ENCODE measurements at regions not wholly inside any gene's neighbourhood (a gene's known extent, or its start where the extent isn't known, plus 50 kb on each side); places are given as distances from the start of the nearest gene placed in this dataset.
"Not testable (repeated sequence)": the region's sequence is repeated elsewhere in the genome, so short reads cannot be mapped to it uniquely, and the experiment has no call there.

DNA sequence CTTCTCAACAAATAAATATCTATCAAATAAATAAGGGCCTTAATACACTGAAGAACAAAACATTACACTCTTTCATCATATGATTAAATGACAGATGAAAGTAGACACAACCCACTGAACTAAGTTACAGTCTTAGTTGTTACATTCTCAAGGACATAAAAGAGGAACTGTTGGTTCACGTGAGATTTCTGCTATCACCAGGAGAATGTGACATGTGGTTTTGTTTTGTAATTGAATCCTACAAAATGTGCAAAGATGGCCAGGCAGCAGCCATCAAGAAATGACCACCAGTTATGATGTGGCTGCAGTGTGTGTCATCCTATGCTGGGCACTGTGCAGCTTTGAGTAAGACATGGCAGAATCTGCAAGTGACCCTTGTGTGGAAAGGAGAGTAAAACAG lies 310.6 kb upstream of the PIK3C3 start:
- TF ChIP-seq, protein P1, sequence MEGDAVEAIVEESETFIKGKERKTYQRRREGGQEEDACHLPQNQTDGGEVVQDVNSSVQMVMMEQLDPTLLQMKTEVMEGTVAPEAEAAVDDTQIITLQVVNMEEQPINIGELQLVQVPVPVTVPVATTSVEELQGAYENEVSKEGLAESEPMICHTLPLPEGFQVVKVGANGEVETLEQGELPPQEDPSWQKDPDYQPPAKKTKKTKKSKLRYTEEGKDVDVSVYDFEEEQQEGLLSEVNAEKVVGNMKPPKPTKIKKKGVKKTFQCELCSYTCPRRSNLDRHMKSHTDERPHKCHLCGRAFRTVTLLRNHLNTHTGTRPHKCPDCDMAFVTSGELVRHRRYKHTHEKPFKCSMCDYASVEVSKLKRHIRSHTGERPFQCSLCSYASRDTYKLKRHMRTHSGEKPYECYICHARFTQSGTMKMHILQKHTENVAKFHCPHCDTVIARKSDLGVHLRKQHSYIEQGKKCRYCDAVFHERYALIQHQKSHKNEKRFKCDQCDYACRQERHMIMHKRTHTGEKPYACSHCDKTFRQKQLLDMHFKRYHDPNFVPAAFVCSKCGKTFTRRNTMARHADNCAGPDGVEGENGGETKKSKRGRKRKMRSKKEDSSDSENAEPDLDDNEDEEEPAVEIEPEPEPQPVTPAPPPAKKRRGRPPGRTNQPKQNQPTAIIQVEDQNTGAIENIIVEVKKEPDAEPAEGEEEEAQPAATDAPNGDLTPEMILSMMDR (IDR thresholded peaks at IDR 0.05; ENCODE audit: extremely low read depth, insufficient read depth, missing control alignments): no peak
- in situ Hi-C loops (cut with MboI; ENCODE audit: low pct_unique_long_range_greater_than_20kb, low sequenced_read_pairs, unreplicated experiment): no loop called here
- no peak for DNase-seq (ENCODE audit: low spot score)

DNA sequence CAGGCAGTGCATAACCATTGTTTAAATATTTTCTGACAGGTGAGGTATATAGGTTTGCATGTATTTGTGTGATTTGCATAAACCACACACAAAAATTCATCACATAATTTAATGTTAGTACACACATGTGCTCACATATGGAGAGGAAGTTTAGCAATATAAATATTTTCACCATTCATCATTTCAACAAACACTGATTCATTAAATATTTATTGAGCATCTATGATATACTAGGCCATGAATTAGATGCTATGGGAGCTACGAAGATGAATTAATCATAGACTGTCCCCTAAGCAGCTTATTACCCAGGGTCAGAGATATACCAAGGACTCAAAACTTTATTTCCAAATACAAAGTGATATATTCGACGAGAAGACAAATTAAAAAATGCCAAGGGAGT lies 311.6 kb upstream of the PIK3C3 start:
- TF ChIP-seq, protein P1 (IDR thresholded peaks at IDR 0.05; ENCODE audit: extremely low read depth, insufficient read depth, missing control alignments): no peak
- DNase-seq (ENCODE audit: low spot score): no peak
- in situ Hi-C loops (cut with MboI; ENCODE audit: low pct_unique_long_range_greater_than_20kb, low sequenced_read_pairs, unreplicated experiment): no loop called here

DNA sequence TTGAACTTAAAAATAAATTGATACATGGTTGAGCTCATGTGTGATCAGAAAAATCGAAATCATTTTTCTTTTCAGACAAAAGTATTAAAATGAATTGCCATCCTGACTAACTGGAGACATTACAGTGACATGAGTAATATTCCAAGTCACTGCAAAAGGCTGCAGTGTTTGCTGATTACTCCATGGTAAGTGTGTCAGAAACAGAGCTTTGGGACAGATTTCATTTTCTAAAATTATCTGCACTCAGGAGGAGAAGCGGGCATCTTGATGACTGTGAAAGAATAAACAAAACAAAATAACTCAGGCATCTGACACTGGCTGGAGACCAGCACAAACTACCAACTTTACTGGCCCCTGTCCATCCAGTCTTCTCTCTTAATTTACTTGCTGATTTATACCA lies 312.3 kb upstream of the PIK3C3 start:
- TF ChIP-seq, protein P1 (IDR thresholded peaks at IDR 0.05; ENCODE audit: extremely low read depth, insufficient read depth, missing control alignments): no peak
- DNase-seq (ENCODE audit: low spot score): no peak
- in situ Hi-C loops (cut with MboI; ENCODE audit: low pct_unique_long_range_greater_than_20kb, low sequenced_read_pairs, unreplicated experiment): no loop called here

DNA sequence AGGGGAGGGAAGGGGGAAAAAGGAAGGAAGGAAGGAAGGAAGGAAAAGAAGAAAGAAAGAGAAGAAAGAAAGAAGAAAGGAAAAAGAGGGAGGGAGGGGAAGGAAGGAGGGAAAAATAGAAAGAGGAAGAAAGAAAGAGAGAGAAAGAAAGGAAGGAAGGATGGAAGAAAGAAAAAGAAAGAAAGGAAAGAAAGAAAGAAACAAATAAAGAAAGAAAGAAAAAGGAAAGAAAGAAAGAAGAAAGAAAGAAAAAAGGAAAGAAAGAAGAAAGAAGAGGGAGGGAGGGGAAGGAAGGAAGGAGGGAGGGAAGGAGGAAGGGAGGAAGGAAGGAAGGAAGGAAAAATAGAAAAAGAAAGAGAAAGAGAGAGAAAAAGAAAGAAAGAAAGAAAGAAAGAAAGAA lies 315.8 kb upstream of the PIK3C3 start:
- no peak for DNase-seq (ENCODE audit: low spot score)
- TF ChIP-seq, protein P1 (IDR thresholded peaks at IDR 0.05; ENCODE audit: extremely low read depth, insufficient read depth, missing control alignments): no peak
- in situ Hi-C loops (cut with MboI; ENCODE audit: low pct_unique_long_range_greater_than_20kb, low sequenced_read_pairs, unreplicated experiment): no loop called here

DNA sequence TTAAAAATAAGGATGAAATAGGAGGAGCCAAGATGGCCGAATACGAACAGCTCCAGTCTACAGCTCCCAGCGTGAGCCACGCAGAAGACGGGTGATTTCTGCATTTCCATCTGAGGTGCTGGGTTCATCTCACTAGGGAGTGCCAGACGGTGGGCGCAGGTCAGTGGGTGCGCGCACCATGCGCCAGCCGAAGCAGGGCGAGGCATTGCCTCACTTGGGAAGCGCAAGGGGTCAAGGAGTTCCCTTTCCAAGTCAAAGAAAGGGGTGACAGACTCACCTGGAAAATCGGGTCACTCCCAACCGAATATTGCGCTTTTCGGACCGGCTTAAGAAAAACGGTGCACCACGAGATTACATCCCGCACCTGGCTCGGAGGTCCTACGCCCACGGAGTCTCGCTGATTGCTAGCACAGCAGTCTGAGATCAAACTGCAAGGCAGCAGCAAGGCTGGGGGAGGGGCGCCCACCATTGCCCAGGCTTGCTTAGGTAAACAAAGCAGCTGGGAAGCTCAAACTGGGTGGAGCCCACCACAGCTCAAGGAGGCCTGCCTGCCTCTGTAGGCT lies 323.2 kb upstream of the PIK3C3 start:
- in situ Hi-C loops (cut with MboI; ENCODE audit: low pct_unique_long_range_greater_than_20kb, low sequenced_read_pairs, unreplicated experiment); DNase-seq (ENCODE audit: low spot score): not testable (repeated sequence)

DNA sequence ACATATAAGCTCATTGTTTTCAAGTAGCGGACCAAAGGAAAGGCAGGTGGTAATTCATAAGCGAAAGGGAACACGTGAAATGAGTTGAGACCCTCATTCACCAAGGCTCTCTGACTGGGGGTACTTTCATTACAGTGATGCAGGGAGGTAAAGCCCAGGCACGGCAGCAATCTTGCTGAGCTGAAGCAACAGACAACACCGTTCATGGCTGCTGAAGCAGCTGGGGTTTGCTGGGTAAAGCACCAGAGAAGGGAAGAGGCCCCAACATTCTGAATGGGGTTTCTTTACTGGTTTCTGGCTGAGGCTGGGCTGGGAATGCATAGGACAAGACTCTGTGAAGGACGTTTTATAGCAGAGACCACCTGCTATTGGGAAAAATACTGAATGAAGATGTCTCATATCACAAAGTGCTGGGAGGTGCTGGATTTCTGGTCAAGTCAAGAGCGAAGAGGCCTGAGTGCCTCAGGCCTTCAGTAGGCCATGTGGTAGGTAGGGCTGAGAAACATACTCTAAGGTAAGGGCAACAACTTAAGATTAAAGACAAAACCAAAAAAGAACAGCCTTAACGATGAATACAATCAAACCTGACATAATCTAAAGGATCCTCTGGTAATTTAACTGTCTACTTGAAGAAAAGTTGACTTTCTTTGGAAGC lies 324.7 kb upstream of the PIK3C3 start:
- in situ Hi-C loops (cut with MboI; ENCODE audit: low pct_unique_long_range_greater_than_20kb, low sequenced_read_pairs, unreplicated experiment): no loop called here
- no peak for DNase-seq (ENCODE audit: low spot score)
- TF ChIP-seq, protein P1 (IDR thresholded peaks at IDR 0.05; ENCODE audit: extremely low read depth, insufficient read depth, missing control alignments): no peak

DNA sequence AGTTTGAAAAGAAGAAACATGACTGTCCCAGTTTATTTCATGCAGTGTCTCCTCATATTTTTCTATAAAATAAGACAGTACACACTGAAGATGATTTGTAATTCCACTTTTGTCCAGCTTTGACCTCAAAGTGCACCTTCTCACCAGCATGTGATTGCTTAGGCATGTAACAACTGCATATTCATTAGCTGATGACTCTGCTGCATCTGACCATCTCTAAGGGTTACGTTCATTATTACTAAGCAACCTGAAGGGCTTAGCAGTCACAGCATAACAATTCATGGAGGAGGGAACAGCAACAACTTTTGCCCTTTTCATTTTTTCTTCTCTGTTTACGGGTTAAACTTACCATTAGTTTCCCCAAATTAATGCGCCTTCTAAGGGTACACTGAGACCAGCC lies 330.6 kb upstream of the PIK3C3 start:
- no peak for DNase-seq (ENCODE audit: low spot score)
- in situ Hi-C loops (cut with MboI; ENCODE audit: low pct_unique_long_range_greater_than_20kb, low sequenced_read_pairs, unreplicated experiment): no loop called here
- TF ChIP-seq, protein P1 (IDR thresholded peaks at IDR 0.05; ENCODE audit: extremely low read depth, insufficient read depth, missing control alignments): no peak
